LNCaP clone FGC (cell line): ENCODE measurements at regions not wholly inside any gene's neighbourhood (a gene's known extent, or its start where the extent isn't known, plus 50 kb on each side); places are given as distances from the start of the nearest gene placed in this dataset.
A peak's percentile ranks its signal among the peaks of the same experiment; 100 is the strongest.

ENCODE experiments used
- DNase-seq: peaks from one replicate; pipeline ENCODE4 v3.0.0-alpha.2; 2011; ENCODE audit warnings: low read depth
- H3K4me3 ChIP-seq: 2 replicates; pipeline ENCODE4 v1.5.1; 2011; ENCODE audit warnings: mild to moderate bottlenecking, low read depth, low read length, control low read depth
- TF ChIP-seq, protein P1 (sequence below): IDR thresholded peaks from 2 replicates; pipeline ENCODE4 v1.5.1; 2012; ENCODE audit warnings: mild to moderate bottlenecking; ENCODE audit not compliant: control insufficient read depth, insufficient read depth; ENCODE audit errors: extremely low read depth

DNA sequence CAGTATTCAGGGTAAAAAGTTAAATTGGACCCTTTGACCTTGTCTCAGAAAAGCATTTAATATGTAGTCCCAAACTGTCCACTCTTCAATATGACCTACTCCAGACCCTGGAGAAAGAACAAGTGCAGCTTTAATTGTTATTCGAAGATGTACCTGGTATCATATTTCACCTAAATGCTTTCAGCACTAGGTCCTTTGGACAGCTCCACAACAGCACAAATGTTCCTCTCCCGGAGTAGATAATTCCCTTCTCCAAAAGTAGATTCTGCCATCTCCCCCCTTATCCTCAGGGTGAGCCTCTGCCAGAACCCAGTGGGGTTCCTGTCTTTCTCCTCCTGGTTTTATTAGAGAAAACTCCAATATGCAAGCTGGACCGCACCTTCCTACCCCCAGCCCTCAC lies 104.5 kb upstream of the AJAP1 start:
- peak; percentile 10 for DNase-seq
- TF ChIP-seq, protein P1, sequence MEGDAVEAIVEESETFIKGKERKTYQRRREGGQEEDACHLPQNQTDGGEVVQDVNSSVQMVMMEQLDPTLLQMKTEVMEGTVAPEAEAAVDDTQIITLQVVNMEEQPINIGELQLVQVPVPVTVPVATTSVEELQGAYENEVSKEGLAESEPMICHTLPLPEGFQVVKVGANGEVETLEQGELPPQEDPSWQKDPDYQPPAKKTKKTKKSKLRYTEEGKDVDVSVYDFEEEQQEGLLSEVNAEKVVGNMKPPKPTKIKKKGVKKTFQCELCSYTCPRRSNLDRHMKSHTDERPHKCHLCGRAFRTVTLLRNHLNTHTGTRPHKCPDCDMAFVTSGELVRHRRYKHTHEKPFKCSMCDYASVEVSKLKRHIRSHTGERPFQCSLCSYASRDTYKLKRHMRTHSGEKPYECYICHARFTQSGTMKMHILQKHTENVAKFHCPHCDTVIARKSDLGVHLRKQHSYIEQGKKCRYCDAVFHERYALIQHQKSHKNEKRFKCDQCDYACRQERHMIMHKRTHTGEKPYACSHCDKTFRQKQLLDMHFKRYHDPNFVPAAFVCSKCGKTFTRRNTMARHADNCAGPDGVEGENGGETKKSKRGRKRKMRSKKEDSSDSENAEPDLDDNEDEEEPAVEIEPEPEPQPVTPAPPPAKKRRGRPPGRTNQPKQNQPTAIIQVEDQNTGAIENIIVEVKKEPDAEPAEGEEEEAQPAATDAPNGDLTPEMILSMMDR, result no peak
- H3K4me3 ChIP-seq, result no peak overlapping the region

- TF ChIP-seq, protein P1, result no peak
- no peak for DNase-seq
- no peak overlapping the region for H3K4me3 ChIP-seq
Measured at GRCh38 chr1:4550941-4551340, 103.5 kb upstream of the AJAP1 start.

DNA sequence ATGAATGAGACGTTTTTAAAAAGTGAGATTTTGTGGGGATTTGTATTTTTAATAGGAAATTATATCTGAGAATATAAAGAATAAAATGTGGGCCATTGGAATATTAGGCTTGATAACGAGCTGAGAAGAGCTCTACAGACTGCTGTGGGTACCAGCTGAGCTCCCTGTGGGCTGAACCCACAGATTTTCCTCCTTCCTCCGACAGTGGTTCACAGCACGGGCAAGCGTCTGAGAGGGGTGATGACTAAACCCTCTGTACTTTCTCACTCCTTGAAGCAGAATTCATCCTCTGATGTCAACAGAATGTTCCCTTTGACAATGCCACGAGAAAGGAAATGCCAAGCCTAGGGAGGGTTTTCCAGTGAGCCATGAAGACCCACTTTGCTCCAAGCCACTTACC lies 102.7 kb upstream of the AJAP1 start:
- no peak overlapping the region for H3K4me3 ChIP-seq
- DNase-seq, result no peak
- TF ChIP-seq, protein P1, result no peak

DNA sequence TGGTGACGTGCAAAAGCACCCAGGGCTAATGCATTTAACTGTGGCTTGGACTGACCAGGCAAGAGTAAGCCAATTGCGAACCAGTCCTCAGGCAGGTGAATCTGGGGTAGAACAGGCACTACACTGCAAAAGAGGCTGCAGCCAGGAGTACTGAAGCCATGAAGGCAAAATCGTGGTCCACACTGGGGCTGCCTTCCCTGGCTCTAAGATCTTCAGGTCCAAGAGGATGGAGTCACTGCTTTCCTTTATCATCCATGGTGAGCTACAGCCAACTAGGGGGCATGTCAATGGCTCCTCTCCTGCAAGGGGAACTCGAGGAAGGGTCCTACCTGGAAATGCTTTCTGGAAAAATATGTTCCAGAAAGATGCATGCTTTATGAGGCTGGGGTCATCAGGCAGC lies 100.6 kb upstream of the AJAP1 start:
- no peak for DNase-seq
- H3K4me3 ChIP-seq, result no peak overlapping the region
- TF ChIP-seq, protein P1, result no peak

GRCh38 chr1:4554271-4554865 lies 100.0 kb upstream of the AJAP1 start:
- no peak overlapping the region for H3K4me3 ChIP-seq
- TF ChIP-seq, protein P1, result no peak
- no peak for DNase-seq

GRCh38 chr1:4557949-4558348 lies 96.5 kb upstream of the AJAP1 start:
- TF ChIP-seq, protein P1, result no peak
- no peak for DNase-seq
- no peak overlapping the region for H3K4me3 ChIP-seq

GRCh38 chr1:4561205-4561604 lies 93.2 kb upstream of the AJAP1 start:
- TF ChIP-seq, protein P1, result no peak
- no peak overlapping the region for H3K4me3 ChIP-seq
- no peak for DNase-seq
